HG03103 (cell line): ENCODE measurements at regions not wholly inside any gene's neighbourhood (a gene's known extent, or its start where the extent isn't known, plus 50 kb on each side); places are given as distances from the start of the nearest gene placed in this dataset.

Source experiments
- ATAC-seq: cut with Tn5 transposase; IDR thresholded peaks from one replicate; pipeline ENCODE4 v1.9.1; 2021; ENCODE audit warnings: low read depth; ENCODE audit not compliant: unreplicated experiment

- ATAC-seq = no peak
Observed at GRCh38 chr17:69978056-69978646, 96.9 kb upstream of the KCNJ16 start.

- ATAC-seq = no peak
Observed at GRCh38 chr17:69981441-69981840, 93.6 kb upstream of the KCNJ16 start.

DNA sequence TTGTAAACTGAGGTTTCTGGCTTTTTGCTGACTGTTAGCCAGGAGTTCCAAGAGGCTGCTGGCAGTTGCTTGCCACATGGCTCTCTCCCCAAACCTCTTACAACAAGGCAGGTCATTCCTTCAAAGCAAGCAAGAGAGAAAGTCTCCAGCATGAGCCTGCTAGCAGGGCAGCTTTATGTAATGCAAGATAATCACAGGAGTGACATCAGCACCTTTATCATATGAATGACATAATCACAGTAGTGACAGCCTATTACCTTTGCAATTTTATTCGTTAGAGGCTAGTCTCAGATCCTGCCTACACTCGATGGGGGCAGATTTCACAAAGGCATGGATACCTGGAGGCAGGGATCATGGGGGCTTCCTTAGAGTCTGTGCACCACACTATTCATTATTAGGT lies 79.5 kb upstream of the KCNJ16 start:
- no peak for ATAC-seq

DNA sequence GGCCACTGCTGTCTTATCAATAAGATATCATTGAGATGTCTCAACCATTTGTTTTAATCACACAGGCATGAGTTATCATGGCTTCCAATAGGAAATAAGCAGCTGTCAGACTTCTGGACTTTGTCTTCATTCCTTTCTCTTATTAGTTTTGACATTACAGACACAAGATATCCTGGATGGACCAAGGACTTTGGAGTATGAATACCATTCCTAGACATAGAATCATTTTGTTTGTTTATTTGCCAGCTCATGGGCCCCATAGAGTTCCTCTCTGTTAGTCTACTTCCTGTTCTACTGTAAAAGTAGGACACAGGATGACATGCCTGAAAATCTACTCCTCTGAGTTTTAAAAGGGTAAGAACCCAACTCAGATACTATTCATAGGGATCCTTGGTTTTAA lies 77.7 kb upstream of the KCNJ16 start:
- ATAC-seq = no peak

- no peak for ATAC-seq
Observed at GRCh38 chr17:69999253-69999652, 75.8 kb upstream of the KCNJ16 start.

GRCh38 chr17:70006159-70006558 lies 68.9 kb upstream of the KCNJ16 start:
- no peak for ATAC-seq

GRCh38 chr17:70011750-70012149 lies 63.3 kb upstream of the KCNJ16 start:
- ATAC-seq = no peak

DNA sequence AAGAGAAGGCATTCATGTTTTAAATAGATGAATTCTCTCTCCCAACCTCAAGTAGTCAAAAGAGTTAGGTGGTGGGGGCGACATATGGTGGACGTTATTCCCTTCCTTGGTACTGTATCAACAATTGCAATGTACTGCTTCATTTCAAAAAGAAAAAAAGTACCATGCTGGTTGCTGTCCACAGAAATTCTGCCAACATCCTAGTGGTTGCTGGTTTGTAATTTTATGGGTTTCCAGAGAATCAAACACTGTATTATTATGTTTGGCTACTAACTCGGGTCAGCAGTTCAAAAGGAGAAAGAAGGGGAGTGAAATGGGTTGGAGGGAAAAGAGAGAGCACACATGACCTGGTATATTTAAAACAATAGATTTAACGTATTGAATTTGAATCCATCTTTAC lies 61.1 kb upstream of the KCNJ16 start:
- ATAC-seq = no peak

GRCh38 chr17:70017112-70017511 lies 57.9 kb upstream of the KCNJ16 start:
- no peak for ATAC-seq

- no peak for ATAC-seq
Observed at GRCh38 chr17:70017941-70018340, 57.1 kb upstream of the KCNJ16 start.

DNA sequence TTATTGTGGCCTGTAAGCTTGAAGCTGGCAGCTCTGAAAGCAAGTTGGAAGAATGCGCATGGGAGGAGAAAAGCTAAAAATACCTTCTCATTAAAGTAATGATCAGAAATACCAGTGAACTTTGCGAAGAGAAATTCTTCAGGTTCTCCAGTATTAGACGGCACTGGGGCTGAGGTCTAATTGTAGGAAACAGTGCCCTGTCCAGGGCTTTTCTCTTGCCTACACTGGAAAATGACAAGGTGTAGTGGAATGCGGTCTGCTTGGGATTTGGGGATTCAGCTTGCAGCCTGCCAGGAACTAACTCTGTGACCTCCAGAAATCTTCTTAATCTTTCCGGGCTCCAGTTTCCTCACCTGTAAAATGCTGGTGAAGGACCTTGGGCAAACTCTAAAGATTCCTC lies 53.3 kb upstream of the KCNJ16 start:
- ATAC-seq = no peak

DNA sequence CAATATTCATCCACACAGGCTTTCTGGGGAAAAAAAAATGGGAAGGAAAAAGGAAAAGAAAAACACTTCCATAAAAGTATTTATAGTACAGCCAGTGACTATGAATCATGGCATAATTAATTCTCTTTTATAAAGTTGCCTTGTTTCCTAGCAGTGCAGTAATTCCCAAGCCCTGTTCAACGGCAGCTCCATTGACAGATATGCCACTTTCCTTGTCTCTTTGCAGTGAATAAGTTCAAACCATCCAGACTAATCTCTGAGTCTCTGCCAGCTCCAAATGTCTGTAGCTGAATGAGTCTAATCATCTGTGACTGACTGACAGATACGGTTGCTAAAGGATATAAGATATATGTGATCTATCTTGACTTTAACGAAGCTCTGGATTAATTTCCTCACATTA lies 52.9 kb upstream of the KCNJ16 start:
- no peak for ATAC-seq

DNA sequence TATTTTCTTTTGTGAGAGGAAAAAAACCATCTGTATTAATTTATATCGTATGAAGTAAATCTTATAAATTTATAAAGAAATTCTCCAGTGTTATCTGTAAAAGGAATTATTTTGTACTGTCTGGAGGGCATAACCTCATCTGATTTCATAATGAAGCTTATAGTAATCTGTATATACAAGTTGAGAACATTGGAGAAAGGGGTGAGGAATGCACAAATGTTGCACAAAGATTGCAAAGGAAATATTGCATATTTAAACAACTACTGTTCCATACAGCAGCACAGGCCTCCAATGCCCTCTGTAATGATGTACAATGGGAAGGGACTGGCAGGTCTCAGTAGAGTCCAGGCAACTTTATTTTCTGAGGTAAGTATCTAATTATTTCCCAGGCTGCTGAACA lies 50.8 kb upstream of the KCNJ16 start:
- no peak for ATAC-seq
